IMR-90 (cell line): ENCODE measurements at regions not wholly inside any gene's neighbourhood (a gene's known extent, or its start where the extent isn't known, plus 50 kb on each side); places are given as distances from the start of the nearest gene placed in this dataset.

Experiments
- ATAC-seq: fragments of 200-7000 bp; cut with Tn5 transposase; 2 replicates; pipeline ENCODE4 v1.9.1; 2020; ENCODE audit warnings: low read depth, mild to moderate bottlenecking, moderate library complexity
- BruUV-seq: library from RNA; stranded (reverse); fragments of 400-500 nt; replicated peaks from 2 replicates; lab custom pipeline; 2021; lab: Mats Ljungman, UMichigan
- CTCF ChIA-PET: fragments of 300-600 bp; formaldehyde crosslinking; extraction: SDS; loops from one replicate; lab custom pipeline; 2021; ENCODE audit warnings: antibody characterized with exemption; lab: Yijun Ruan, JAX
- POLR2A ChIA-PET: fragments of 300-600 bp; sonication (Branson Sonifier 250); formaldehyde crosslinking; loops from one replicate; lab custom pipeline; 2022; ENCODE audit warnings: antibody characterized with exemption; ENCODE audit not compliant: unreplicated experiment; lab: Charles Lee
- DNase-seq: peaks from one replicate; pipeline ENCODE4 v3.0.0; 2013
- H2AFZ ChIP-seq: replicated peaks from 2 replicates; pipeline ENCODE3; 2013; ENCODE audit warnings: low read length, mild to moderate bottlenecking; ENCODE audit not compliant: poor library complexity
- H2AK5ac ChIP-seq: 2 replicates; pipeline ENCODE4 v1.6.1; 2013; ENCODE audit warnings: low read depth, low read length, inconsistent platforms
- H2AK9ac ChIP-seq: replicated peaks from 2 replicates; pipeline ENCODE3; 2013; ENCODE audit warnings: mild to moderate bottlenecking, low read depth, low read length, moderate library complexity; ENCODE audit not compliant: poor library complexity
- H2BK120ac ChIP-seq: 2 replicates; pipeline ENCODE4 v1.6.1; 2013; ENCODE audit warnings: low read depth, low read length, inconsistent platforms
- H2BK15ac ChIP-seq: 3 replicates; pipeline ENCODE4 v1.6.1; 2013; ENCODE audit warnings: low read depth, low read length, inconsistent platforms
- H2BK20ac ChIP-seq: 2 replicates; pipeline ENCODE4 v1.6.1; 2013; ENCODE audit warnings: low read depth, mild to moderate bottlenecking, inconsistent platforms, low read length, moderate library complexity
- H2BK5ac ChIP-seq: 2 replicates; pipeline ENCODE4 v1.6.1; 2013; ENCODE audit warnings: mild to moderate bottlenecking, low read depth, low read length, inconsistent platforms; ENCODE audit not compliant: poor library complexity, severe bottlenecking
- H3K14ac ChIP-seq: replicated peaks from 2 replicates; pipeline ENCODE4 v1.6.1; 2013; ENCODE audit warnings: low read depth, low read length, inconsistent platforms
- H3K18ac ChIP-seq: 2 replicates; pipeline ENCODE4 v1.6.1; 2013; ENCODE audit warnings: low read depth, low read length, control low read depth
- H3K23ac ChIP-seq: 2 replicates; pipeline ENCODE4 v1.6.1; 2013; ENCODE audit warnings: low read depth, low read length, inconsistent platforms
- H3K27ac ChIP-seq: 2 replicates; pipeline ENCODE4 v1.5.1; 2013; ENCODE audit warnings: mild to moderate bottlenecking, control low read depth, low read length; ENCODE audit not compliant: insufficient read depth
- H3K27me3 ChIP-seq: 2 replicates; pipeline ENCODE4 v1.6.1; 2013; ENCODE audit warnings: low read length; ENCODE audit not compliant: control insufficient read depth, insufficient read depth
- H3K36me3 ChIP-seq: 2 replicates; pipeline ENCODE4 v1.6.1; 2013; ENCODE audit warnings: low read length, mixed read lengths; ENCODE audit not compliant: control insufficient read depth, insufficient read depth
- H3K4ac ChIP-seq: 2 replicates; pipeline ENCODE4 v1.6.1; 2013; ENCODE audit warnings: low read depth, low read length, inconsistent platforms
- H3K4me1 ChIP-seq: 2 replicates; pipeline ENCODE4 v1.6.1; 2013; ENCODE audit warnings: low read length, mixed read lengths; ENCODE audit not compliant: control insufficient read depth, insufficient read depth
- H3K4me2 ChIP-seq: 2 replicates; pipeline ENCODE4 v1.6.1; 2013; ENCODE audit warnings: low read depth, mild to moderate bottlenecking, control low read depth, low read length, moderate library complexity
- H3K4me3 ChIP-seq: 2 replicates; pipeline ENCODE4 v1.5.1; 2013; ENCODE audit warnings: low read depth, mild to moderate bottlenecking, control low read depth, low read length, moderate library complexity; ENCODE audit not compliant: insufficient read depth
- H3K56ac ChIP-seq: 2 replicates; pipeline ENCODE4 v1.6.1; 2013; ENCODE audit warnings: low read length, inconsistent platforms; ENCODE audit not compliant: insufficient read depth; ENCODE audit errors: extremely low read depth
- H3K79me1 ChIP-seq, 2 experiments: 2 replicates each; pipeline ENCODE4 v1.6.1; 2013; ENCODE audit warnings: low read length in 2 of 2, inconsistent platforms in 1 of 2, low read depth in 1 of 2
- H3K9ac ChIP-seq: 2 replicates; pipeline ENCODE4 v1.6.1; 2013; ENCODE audit warnings: low read depth, low read length, control low read depth
- H3K9me1 ChIP-seq: 2 replicates; pipeline ENCODE4 v1.6.1; 2013; ENCODE audit warnings: low read length, inconsistent platforms; ENCODE audit not compliant: insufficient read depth
- H3K9me3 ChIP-seq: 2 replicates; pipeline ENCODE4 v1.6.1; 2013; ENCODE audit warnings: low read length; ENCODE audit not compliant: control insufficient read depth, insufficient read depth
- H4K20me1 ChIP-seq: 2 replicates; pipeline ENCODE4 v1.6.1; 2013; ENCODE audit warnings: low read length, inconsistent platforms; ENCODE audit not compliant: insufficient read depth
- H4K5ac ChIP-seq: 2 replicates; pipeline ENCODE4 v1.6.1; 2013; ENCODE audit warnings: mild to moderate bottlenecking, low read depth, low read length, control low read depth
- H4K8ac ChIP-seq, 2 experiments: 2 replicates each; pipeline ENCODE4 v1.6.1; 2013; ENCODE audit warnings: low read depth in 2 of 2, low read length in 2 of 2, control low read depth in 1 of 2, inconsistent platforms in 1 of 2
- H4K91ac ChIP-seq: 2 replicates; pipeline ENCODE4 v1.6.1; 2013; ENCODE audit warnings: low read depth, low read length, inconsistent platforms; ENCODE audit not compliant: insufficient read depth
- CHD1 ChIP-seq: IDR thresholded peaks from 2 replicates; pipeline ENCODE4 v1.6.1; 2012; ENCODE audit warnings: low read depth, low read length, improper control_type of control experiment
- CTCF ChIP-seq: conservative IDR thresholded peaks from 2 replicates; pipeline ENCODE4 v1.5.1; 2012; ENCODE audit warnings: mild to moderate bottlenecking, low read depth, low read length, improper control_type of control experiment
- MAFK ChIP-seq: IDR thresholded peaks from 2 replicates; pipeline ENCODE4 v1.6.1; 2012; ENCODE audit warnings: low read depth, low read length, improper control_type of control experiment
- NFE2L2 ChIP-seq: fragments of 150-350 bp; IDR thresholded peaks from 2 replicates; pipeline ENCODE4 v1.6.1; 2016; ENCODE audit warnings: low read depth, mild to moderate bottlenecking, low read length
- RAD21 ChIP-seq: IDR thresholded peaks from 2 replicates; pipeline ENCODE4 v1.6.1; 2012; ENCODE audit warnings: low read length, improper control_type of control experiment
- SMC3 ChIP-seq: fragments of 150-350 bp; IDR thresholded peaks from 2 replicates; pipeline ENCODE4 v1.6.1; 2016; ENCODE audit warnings: low read depth, mild to moderate bottlenecking, antibody characterized with exemption, low read length, moderate library complexity
- USF2 ChIP-seq: fragments of 150-350 bp; IDR thresholded peaks from 2 replicates; pipeline ENCODE4 v1.6.1; 2017; ENCODE audit warnings: mild to moderate bottlenecking, antibody characterized with exemption, low read length, low read depth
- WGBS, 2 experiments: methylation state at CpG; one replicate each; pipeline versions ENCODE4 v1.1.5 to v1.1.7; 2013; ENCODE audit warnings: missing lambda C conversion rate in 2 of 2; ENCODE audit not compliant: insufficient read length in 1 of 2; ENCODE audit errors: extremely low coverage in 2 of 2; 5-methylcytosine and 5-hydroxymethylcytosine counted together
- dilution Hi-C: fragments of 300-500 bp; cut with HindIII; formaldehyde crosslinking; loops from one replicate; pipeline ENCODE4 v1.14.3; 2018; ENCODE audit warnings: low sequenced_read_pairs; ENCODE audit not compliant: unreplicated experiment
- in situ Hi-C: fragments of 300-500 bp; cut with MboI; formaldehyde crosslinking; loops from 3 replicates; pipeline ENCODE4 v1.14.3; 2019; ENCODE audit warnings: low sequenced_read_pairs, inconsistent platforms, mixed read lengths
- intact Hi-C: fragments of 100-400 bp; cut with micrococcal nuclease; formaldehyde crosslinking; loops from 2 replicates; pipeline ENCODE4 v1.10.0; 2022
- TF ChIP-seq, protein P1 (sequence below): fragments of 150-350 bp; IDR thresholded peaks from 2 replicates; pipeline ENCODE4 v1.6.1; 2016; ENCODE audit warnings: low read depth, mild to moderate bottlenecking, low read length, moderate library complexity, borderline replicate concordance

DNA sequence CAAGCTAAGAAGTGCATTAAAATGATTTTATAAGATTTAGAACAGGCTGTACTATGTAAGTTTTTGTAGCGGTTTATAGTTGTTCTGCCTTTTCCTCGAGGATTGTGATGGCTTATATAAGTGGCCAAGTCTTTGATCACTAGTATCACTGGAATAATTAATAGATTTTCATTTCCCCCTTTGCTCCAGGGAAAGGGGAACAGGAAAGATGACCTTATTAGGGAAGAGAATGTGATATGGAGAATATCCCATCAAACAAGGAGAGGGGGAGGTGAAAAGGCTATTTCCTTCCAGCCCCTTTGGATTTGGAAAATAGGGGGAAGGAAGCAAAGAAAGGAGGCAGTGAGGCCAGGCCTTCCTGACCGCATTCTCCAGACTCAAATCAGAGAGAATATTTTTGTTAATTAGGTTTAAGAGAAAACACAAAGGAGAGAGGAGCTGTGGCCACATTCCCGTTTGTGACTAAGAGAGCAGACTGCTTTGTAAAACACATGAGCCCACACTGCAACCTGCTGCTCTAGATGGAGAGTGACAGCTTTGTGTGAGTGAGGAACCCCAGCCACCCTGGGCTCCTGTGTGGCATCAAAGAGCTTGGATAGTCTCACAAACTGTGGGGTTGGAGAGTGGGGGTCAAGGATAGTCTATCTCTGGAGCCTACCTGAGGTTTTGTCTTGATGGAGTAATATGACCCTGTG is 359.5 kb downstream of the DTWD2 start:
- no peaks in the 10 kb centered on the region for H3K4me1 ChIP-seq
- H2BK15ac ChIP-seq, result no peak overlapping the region
- H4K91ac ChIP-seq, result no peak overlapping the region
- no peak overlapping the region for H3K56ac ChIP-seq
- H2BK120ac ChIP-seq, result no peak overlapping the region
- no peak overlapping the region for H3K4me3 ChIP-seq
- H3K9ac ChIP-seq, result no peak overlapping the region
- no peaks in the 10 kb centered on the region; the same call in 1 of the 2 replicates for H3K9me3 ChIP-seq
- CTCF ChIA-PET, result no interaction called here
- no peak overlapping the region for H2BK5ac ChIP-seq
- H3K14ac ChIP-seq, result no peak overlapping the region
- WGBS, 2 experiments, result no CpG with 5 or more reads among the region's 4 CpGs
- no TSS peak for BruUV-seq
- H4K8ac ChIP-seq, result no peak overlapping the region
- H3K27ac ChIP-seq, result no peak overlapping the region
- H2AK5ac ChIP-seq, result no peak overlapping the region
- TF ChIP-seq USF2 (no peak), RAD21 (no peak), SMC3 (no peak), MAFK (no peak), CHD1 (no peak), NFE2L2 (no peak), CTCF (no peak)
- TF ChIP-seq, protein P1, sequence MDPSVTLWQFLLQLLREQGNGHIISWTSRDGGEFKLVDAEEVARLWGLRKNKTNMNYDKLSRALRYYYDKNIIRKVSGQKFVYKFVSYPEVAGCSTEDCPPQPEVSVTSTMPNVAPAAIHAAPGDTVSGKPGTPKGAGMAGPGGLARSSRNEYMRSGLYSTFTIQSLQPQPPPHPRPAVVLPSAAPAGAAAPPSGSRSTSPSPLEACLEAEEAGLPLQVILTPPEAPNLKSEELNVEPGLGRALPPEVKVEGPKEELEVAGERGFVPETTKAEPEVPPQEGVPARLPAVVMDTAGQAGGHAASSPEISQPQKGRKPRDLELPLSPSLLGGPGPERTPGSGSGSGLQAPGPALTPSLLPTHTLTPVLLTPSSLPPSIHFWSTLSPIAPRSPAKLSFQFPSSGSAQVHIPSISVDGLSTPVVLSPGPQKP, result no peak
- no peaks in the 10 kb centered on the region for H3K9me1 ChIP-seq
- no peak overlapping the region for H2AFZ ChIP-seq
- no peak overlapping the region for H2BK20ac ChIP-seq
- H4K20me1 ChIP-seq, result no peaks in the 10 kb centered on the region
- no peak overlapping the region for H4K5ac ChIP-seq
- dilution Hi-C loops, result no loop called here
- H3K4me2 ChIP-seq, result no peak overlapping the region
- DNase-seq (no peak), ATAC-seq (no peak)
- H3K4ac ChIP-seq, result no peak overlapping the region
- H3K79me1 ChIP-seq, result no peaks in the 10 kb centered on the region
- POLR2A ChIA-PET, result no interaction called here
- H3K18ac ChIP-seq, result no peak overlapping the region
- intact Hi-C loops, result no loop called here
- no peaks in the 10 kb centered on the region for H3K36me3 ChIP-seq
- in situ Hi-C loops, result no loop called here
- no peak overlapping the region for H3K23ac ChIP-seq
- no peak overlapping the region for H2AK9ac ChIP-seq
- H3K27me3 ChIP-seq, result no peaks in the 10 kb centered on the region
